ENCODE measurements at regions not wholly inside any gene's neighbourhood (a gene's known extent, or its start where the extent isn't known, plus 50 kb on each side); places are given as distances from the start of the nearest gene placed in this dataset.

DNA sequence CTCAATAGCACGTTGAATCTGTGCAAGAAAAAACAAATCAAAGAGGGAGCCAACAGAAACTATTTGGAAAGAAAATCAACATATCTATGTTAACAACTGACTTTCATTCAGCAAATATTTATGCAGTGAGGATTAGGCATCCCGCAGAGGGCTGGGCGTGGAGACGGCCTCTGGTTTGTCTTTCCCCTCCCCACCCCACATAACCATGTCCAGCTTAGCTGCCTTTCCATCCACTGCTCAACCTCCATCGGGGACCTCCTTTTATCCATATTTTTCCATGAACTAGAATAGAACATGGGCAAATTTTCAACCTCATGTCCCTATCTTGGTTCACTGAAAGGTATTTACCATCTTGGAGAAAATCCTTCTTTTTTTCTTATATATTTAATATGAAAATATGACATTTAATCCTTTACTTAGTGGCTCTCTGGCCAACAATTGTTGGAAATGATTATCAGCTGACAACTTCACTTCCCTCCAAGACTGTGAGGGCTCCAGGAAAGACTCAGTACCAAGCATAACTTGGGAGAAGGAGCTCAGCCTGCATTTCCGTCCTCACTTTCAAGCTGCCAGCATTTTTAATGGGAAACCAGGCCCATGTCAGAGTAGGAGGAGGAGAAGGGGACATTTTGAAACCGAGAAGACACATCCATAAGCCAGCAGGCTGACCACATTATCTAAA lies 462.6 kb upstream of the MAF start:
- TF ChIP-seq, protein P1, sequence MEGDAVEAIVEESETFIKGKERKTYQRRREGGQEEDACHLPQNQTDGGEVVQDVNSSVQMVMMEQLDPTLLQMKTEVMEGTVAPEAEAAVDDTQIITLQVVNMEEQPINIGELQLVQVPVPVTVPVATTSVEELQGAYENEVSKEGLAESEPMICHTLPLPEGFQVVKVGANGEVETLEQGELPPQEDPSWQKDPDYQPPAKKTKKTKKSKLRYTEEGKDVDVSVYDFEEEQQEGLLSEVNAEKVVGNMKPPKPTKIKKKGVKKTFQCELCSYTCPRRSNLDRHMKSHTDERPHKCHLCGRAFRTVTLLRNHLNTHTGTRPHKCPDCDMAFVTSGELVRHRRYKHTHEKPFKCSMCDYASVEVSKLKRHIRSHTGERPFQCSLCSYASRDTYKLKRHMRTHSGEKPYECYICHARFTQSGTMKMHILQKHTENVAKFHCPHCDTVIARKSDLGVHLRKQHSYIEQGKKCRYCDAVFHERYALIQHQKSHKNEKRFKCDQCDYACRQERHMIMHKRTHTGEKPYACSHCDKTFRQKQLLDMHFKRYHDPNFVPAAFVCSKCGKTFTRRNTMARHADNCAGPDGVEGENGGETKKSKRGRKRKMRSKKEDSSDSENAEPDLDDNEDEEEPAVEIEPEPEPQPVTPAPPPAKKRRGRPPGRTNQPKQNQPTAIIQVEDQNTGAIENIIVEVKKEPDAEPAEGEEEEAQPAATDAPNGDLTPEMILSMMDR (IDR thresholded peaks at IDR 0.05; ENCODE audit: low read depth, low read length, poor library complexity, severe bottlenecking), result no peak
- no peak for TF ChIP-seq EZH2phosphoT487 (IDR thresholded peaks at IDR 0.05; ENCODE audit: borderline replicate concordance, low read length)

Measured in DOHH2 (cell line).